IMR-90 (cell line): ENCODE measurements at regions not wholly inside any gene's neighbourhood (a gene's known extent, or its start where the extent isn't known, plus 50 kb on each side); places are given as distances from the start of the nearest gene placed in this dataset.

Experiments
- ATAC-seq: fragments of 200-7000 bp; cut with Tn5 transposase; 2 replicates; pipeline ENCODE4 v1.9.1; 2020; ENCODE audit warnings: low read depth, mild to moderate bottlenecking, moderate library complexity
- BruUV-seq: library from RNA; stranded (reverse); fragments of 400-500 nt; replicated peaks from 2 replicates; lab custom pipeline; 2021; lab: Mats Ljungman, UMichigan
- CTCF ChIA-PET: fragments of 300-600 bp; formaldehyde crosslinking; extraction: SDS; loops from one replicate; lab custom pipeline; 2021; ENCODE audit warnings: antibody characterized with exemption; lab: Yijun Ruan, JAX
- POLR2A ChIA-PET: fragments of 300-600 bp; sonication (Branson Sonifier 250); formaldehyde crosslinking; loops from one replicate; lab custom pipeline; 2022; ENCODE audit warnings: antibody characterized with exemption; ENCODE audit not compliant: unreplicated experiment; lab: Charles Lee
- DNase-seq: peaks from one replicate; pipeline ENCODE4 v3.0.0; 2013
- H2AFZ ChIP-seq: replicated peaks from 2 replicates; pipeline ENCODE3; 2013; ENCODE audit warnings: low read length, mild to moderate bottlenecking; ENCODE audit not compliant: poor library complexity
- H2AK5ac ChIP-seq: 2 replicates; pipeline ENCODE4 v1.6.1; 2013; ENCODE audit warnings: low read depth, low read length, inconsistent platforms
- H2AK9ac ChIP-seq: replicated peaks from 2 replicates; pipeline ENCODE3; 2013; ENCODE audit warnings: mild to moderate bottlenecking, low read depth, low read length, moderate library complexity; ENCODE audit not compliant: poor library complexity
- H2BK120ac ChIP-seq: 2 replicates; pipeline ENCODE4 v1.6.1; 2013; ENCODE audit warnings: low read depth, low read length, inconsistent platforms
- H2BK15ac ChIP-seq: 3 replicates; pipeline ENCODE4 v1.6.1; 2013; ENCODE audit warnings: low read depth, low read length, inconsistent platforms
- H2BK20ac ChIP-seq: 2 replicates; pipeline ENCODE4 v1.6.1; 2013; ENCODE audit warnings: low read depth, mild to moderate bottlenecking, inconsistent platforms, low read length, moderate library complexity
- H2BK5ac ChIP-seq: 2 replicates; pipeline ENCODE4 v1.6.1; 2013; ENCODE audit warnings: mild to moderate bottlenecking, low read depth, low read length, inconsistent platforms; ENCODE audit not compliant: poor library complexity, severe bottlenecking
- H3K14ac ChIP-seq: replicated peaks from 2 replicates; pipeline ENCODE4 v1.6.1; 2013; ENCODE audit warnings: low read depth, low read length, inconsistent platforms
- H3K18ac ChIP-seq: 2 replicates; pipeline ENCODE4 v1.6.1; 2013; ENCODE audit warnings: low read depth, low read length, control low read depth
- H3K23ac ChIP-seq: 2 replicates; pipeline ENCODE4 v1.6.1; 2013; ENCODE audit warnings: low read depth, low read length, inconsistent platforms
- H3K27ac ChIP-seq: 2 replicates; pipeline ENCODE4 v1.5.1; 2013; ENCODE audit warnings: mild to moderate bottlenecking, control low read depth, low read length; ENCODE audit not compliant: insufficient read depth
- H3K27me3 ChIP-seq: 2 replicates; pipeline ENCODE4 v1.6.1; 2013; ENCODE audit warnings: low read length; ENCODE audit not compliant: control insufficient read depth, insufficient read depth
- H3K36me3 ChIP-seq: 2 replicates; pipeline ENCODE4 v1.6.1; 2013; ENCODE audit warnings: low read length, mixed read lengths; ENCODE audit not compliant: control insufficient read depth, insufficient read depth
- H3K4ac ChIP-seq: 2 replicates; pipeline ENCODE4 v1.6.1; 2013; ENCODE audit warnings: low read depth, low read length, inconsistent platforms
- H3K4me1 ChIP-seq: 2 replicates; pipeline ENCODE4 v1.6.1; 2013; ENCODE audit warnings: low read length, mixed read lengths; ENCODE audit not compliant: control insufficient read depth, insufficient read depth
- H3K4me2 ChIP-seq: 2 replicates; pipeline ENCODE4 v1.6.1; 2013; ENCODE audit warnings: low read depth, mild to moderate bottlenecking, control low read depth, low read length, moderate library complexity
- H3K4me3 ChIP-seq: 2 replicates; pipeline ENCODE4 v1.5.1; 2013; ENCODE audit warnings: low read depth, mild to moderate bottlenecking, control low read depth, low read length, moderate library complexity; ENCODE audit not compliant: insufficient read depth
- H3K56ac ChIP-seq: 2 replicates; pipeline ENCODE4 v1.6.1; 2013; ENCODE audit warnings: low read length, inconsistent platforms; ENCODE audit not compliant: insufficient read depth; ENCODE audit errors: extremely low read depth
- H3K79me1 ChIP-seq, 2 experiments: 2 replicates each; pipeline ENCODE4 v1.6.1; 2013; ENCODE audit warnings: low read length in 2 of 2, inconsistent platforms in 1 of 2, low read depth in 1 of 2
- H3K9ac ChIP-seq: 2 replicates; pipeline ENCODE4 v1.6.1; 2013; ENCODE audit warnings: low read depth, low read length, control low read depth
- H3K9me1 ChIP-seq: 2 replicates; pipeline ENCODE4 v1.6.1; 2013; ENCODE audit warnings: low read length, inconsistent platforms; ENCODE audit not compliant: insufficient read depth
- H3K9me3 ChIP-seq: 2 replicates; pipeline ENCODE4 v1.6.1; 2013; ENCODE audit warnings: low read length; ENCODE audit not compliant: control insufficient read depth, insufficient read depth
- H4K20me1 ChIP-seq: 2 replicates; pipeline ENCODE4 v1.6.1; 2013; ENCODE audit warnings: low read length, inconsistent platforms; ENCODE audit not compliant: insufficient read depth
- H4K5ac ChIP-seq: 2 replicates; pipeline ENCODE4 v1.6.1; 2013; ENCODE audit warnings: mild to moderate bottlenecking, low read depth, low read length, control low read depth
- H4K8ac ChIP-seq, 2 experiments: 2 replicates each; pipeline ENCODE4 v1.6.1; 2013; ENCODE audit warnings: low read depth in 2 of 2, low read length in 2 of 2, control low read depth in 1 of 2, inconsistent platforms in 1 of 2
- H4K91ac ChIP-seq: 2 replicates; pipeline ENCODE4 v1.6.1; 2013; ENCODE audit warnings: low read depth, low read length, inconsistent platforms; ENCODE audit not compliant: insufficient read depth
- CHD1 ChIP-seq: IDR thresholded peaks from 2 replicates; pipeline ENCODE4 v1.6.1; 2012; ENCODE audit warnings: low read depth, low read length, improper control_type of control experiment
- FOS ChIP-seq: fragments of 150-350 bp; IDR thresholded peaks from 2 replicates; pipeline ENCODE4 v1.6.1; 2016; ENCODE audit warnings: low read depth, low read length
- MXI1 ChIP-seq: IDR thresholded peaks from 2 replicates; pipeline ENCODE4 v1.6.1; 2012; ENCODE audit warnings: low read depth, mild to moderate bottlenecking, low read length, moderate library complexity, borderline replicate concordance
- RFX5 ChIP-seq: IDR thresholded peaks from 2 replicates; pipeline ENCODE4 v1.8.0; 2012; ENCODE audit warnings: low read depth, mild to moderate bottlenecking, low read length, moderate library complexity
- SMC3 ChIP-seq: fragments of 150-350 bp; IDR thresholded peaks from 2 replicates; pipeline ENCODE4 v1.6.1; 2016; ENCODE audit warnings: low read depth, mild to moderate bottlenecking, antibody characterized with exemption, low read length, moderate library complexity
- WGBS, 2 experiments: methylation state at CpG; one replicate each; pipeline versions ENCODE4 v1.1.5 to v1.1.7; 2013; ENCODE audit warnings: missing lambda C conversion rate in 2 of 2; ENCODE audit not compliant: insufficient read length in 1 of 2; ENCODE audit errors: extremely low coverage in 2 of 2; 5-methylcytosine and 5-hydroxymethylcytosine counted together
- dilution Hi-C: fragments of 300-500 bp; cut with HindIII; formaldehyde crosslinking; loops from one replicate; pipeline ENCODE4 v1.14.3; 2018; ENCODE audit warnings: low sequenced_read_pairs; ENCODE audit not compliant: unreplicated experiment
- in situ Hi-C: fragments of 300-500 bp; cut with MboI; formaldehyde crosslinking; loops from 3 replicates; pipeline ENCODE4 v1.14.3; 2019; ENCODE audit warnings: low sequenced_read_pairs, inconsistent platforms, mixed read lengths
- intact Hi-C: fragments of 100-400 bp; cut with micrococcal nuclease; formaldehyde crosslinking; loops from 2 replicates; pipeline ENCODE4 v1.10.0; 2022
- TF ChIP-seq, protein P1 (sequence below): fragments of 150-350 bp; IDR thresholded peaks from 2 replicates; pipeline ENCODE4 v1.6.1; 2017; ENCODE audit warnings: mild to moderate bottlenecking, antibody characterized with exemption, low read length, low read depth
- TF ChIP-seq, protein P2 (sequence below): conservative IDR thresholded peaks from 2 replicates; pipeline ENCODE4 v1.5.1; 2012; ENCODE audit warnings: mild to moderate bottlenecking, low read depth, low read length, improper control_type of control experiment
- TF ChIP-seq, protein P3 (sequence below): fragments of 150-350 bp; IDR thresholded peaks from 2 replicates; pipeline ENCODE4 v1.6.1; 2016; ENCODE audit warnings: low read depth, mild to moderate bottlenecking, low read length, moderate library complexity, borderline replicate concordance

DNA sequence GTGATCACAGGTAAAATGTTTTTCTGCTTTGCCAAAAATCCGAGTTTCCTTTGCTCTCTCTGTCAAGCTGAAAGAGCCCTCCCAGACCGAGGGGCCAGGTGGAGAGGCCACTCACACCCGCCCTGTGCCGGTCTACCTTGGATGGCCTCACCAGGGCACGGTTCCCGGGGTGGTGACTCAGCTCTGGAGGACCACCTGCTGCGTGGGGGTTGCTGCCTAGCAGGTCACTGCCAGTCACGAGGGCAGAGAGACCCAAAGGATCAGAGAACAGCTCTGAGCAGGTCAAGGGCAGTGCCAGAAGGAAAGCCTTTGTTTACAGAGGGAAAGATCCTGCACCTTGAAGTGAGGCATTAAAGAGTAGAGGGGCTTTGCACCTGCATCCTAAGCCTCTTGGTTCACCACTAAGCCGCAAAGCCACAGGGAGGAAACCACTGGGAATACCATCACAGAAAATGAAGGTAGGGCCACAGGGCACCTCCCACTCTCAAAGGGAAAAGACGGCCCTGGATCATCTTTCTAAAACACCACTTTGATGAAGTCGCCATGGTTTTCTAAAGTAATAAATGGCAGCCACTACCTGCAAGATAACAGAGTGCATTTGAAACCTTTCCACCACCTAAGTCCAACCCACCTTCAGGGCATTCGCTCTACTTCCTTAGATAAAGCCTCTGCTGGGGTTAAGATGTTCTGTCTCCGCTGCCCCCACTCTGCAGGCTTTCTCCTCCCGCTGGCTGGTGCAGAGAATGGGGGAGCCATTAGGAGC lies 160.3 kb upstream of the KLF14 start (continued):
- peak; percentile 67 for TF ChIP-seq FOS
- no peak for TF ChIP-seq CHD1

DNA sequence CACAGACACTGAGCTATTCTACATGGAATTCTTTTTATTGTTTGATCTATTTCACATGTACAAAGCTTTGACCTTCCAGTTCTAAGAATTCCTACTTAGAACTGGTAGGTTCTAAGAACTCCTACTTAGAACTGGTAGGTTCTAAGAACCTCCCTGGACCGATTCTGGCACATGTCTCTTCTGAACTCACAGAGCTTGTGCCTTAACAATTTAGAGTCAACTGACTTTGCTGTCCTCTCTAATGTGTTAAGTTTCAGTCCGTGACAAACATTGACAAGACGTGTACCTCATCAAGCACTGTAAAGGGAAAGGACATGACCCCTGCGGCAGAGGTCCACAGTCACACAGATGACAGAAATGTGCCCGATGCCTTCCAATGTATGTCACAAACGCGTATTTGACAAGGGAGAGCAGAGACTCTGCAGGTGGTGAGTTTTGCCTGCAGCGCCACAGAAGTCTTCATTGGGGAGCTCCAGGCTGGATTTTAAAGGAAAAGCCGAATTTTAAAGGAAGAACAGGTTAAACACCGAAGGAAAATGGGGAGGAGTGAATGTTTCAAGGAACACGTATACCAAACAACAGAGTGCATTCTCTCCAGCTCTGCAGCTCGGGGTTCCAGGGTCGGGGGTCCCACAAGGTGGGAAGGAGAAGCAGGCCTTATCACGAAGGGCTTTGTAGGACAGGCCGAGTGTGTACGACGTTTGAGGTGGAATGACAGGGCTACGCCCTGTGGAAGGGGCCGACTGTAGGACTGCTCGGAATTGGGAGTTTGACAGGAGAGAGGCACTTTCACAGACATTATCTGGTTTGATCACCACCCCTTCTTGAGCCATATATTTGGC lies 161.1 kb upstream of the KLF14 start:
- H3K4me2 ChIP-seq: peak overlapping the region; percentile 16
- H3K9me1 ChIP-seq: peaks cover 7% of the 10 kb centered on the region; the same call in 1 of the 2 replicates
- H3K79me1 ChIP-seq: peaks cover 4 to 32% of the 10 kb centered on the region in 2 experiments; a peak in 3 of 4 replicates
- peak overlapping the region; percentile 85 for H2BK5ac ChIP-seq
- BruUV-seq: no TSS peak
- ATAC-seq (no peak), DNase-seq (no peak)
- 45% methylated on average over 7 of the region's 20 CpGs; no CpG with 5 or more reads in 1 of the 2 experiments for WGBS, 2 experiments
- in situ Hi-C loops: no loop called here
- POLR2A ChIA-PET: no interaction called here
- peak overlapping the region; percentile 14; the same call in 1 of the 2 replicates for H4K5ac ChIP-seq
- H3K27me3 ChIP-seq: no peaks in the 10 kb centered on the region
- no peaks in the 10 kb centered on the region for H3K9me3 ChIP-seq
- peak overlapping the region; percentile 76 for H3K27ac ChIP-seq
- H3K18ac ChIP-seq: peak overlapping the region; percentile 16; the same call in 1 of the 2 replicates
- peak overlapping the region; percentile 8 for H3K9ac ChIP-seq
- H2AFZ ChIP-seq: no peak overlapping the region
- CTCF ChIA-PET: interaction anchor here (1.7 to 2.1 kb wide), 2 partner anchors 11 to 83 kb away, joined by 5 to 6 read pairs; no protein-coding TSS in a partner anchor
- no peak overlapping the region for H3K56ac ChIP-seq
- dilution Hi-C loops: no loop called here
- H2AK9ac ChIP-seq: peak overlapping the region; percentile 17
- H4K91ac ChIP-seq: peak overlapping the region; percentile 81
- H3K14ac ChIP-seq: peak overlapping the region; percentile 90
- peaks cover 61% of the 10 kb centered on the region for H3K36me3 ChIP-seq
- H2BK15ac ChIP-seq: peak overlapping the region; percentile 42; the same call in 1 of the 3 replicates
- peak overlapping the region; percentile 39 for H2BK120ac ChIP-seq
- peaks cover 50% of the 10 kb centered on the region for H3K4me1 ChIP-seq
- peak overlapping the region; percentile 76 for H2AK5ac ChIP-seq
- peak overlapping the region; percentile 32 to 72; a peak in 3 of 4 replicates for H4K8ac ChIP-seq
- H3K4me3 ChIP-seq: no peak overlapping the region
- peaks cover 95% of the 10 kb centered on the region for H4K20me1 ChIP-seq
- peak overlapping the region; percentile 78 for H3K4ac ChIP-seq
- intact Hi-C loops: no loop called here
- H3K23ac ChIP-seq: peak overlapping the region; percentile 75
- H2BK20ac ChIP-seq: no peak overlapping the region; the same call in 1 of the 2 replicates
- no peak for TF ChIP-seq SMC3
- TF ChIP-seq, protein P1, sequence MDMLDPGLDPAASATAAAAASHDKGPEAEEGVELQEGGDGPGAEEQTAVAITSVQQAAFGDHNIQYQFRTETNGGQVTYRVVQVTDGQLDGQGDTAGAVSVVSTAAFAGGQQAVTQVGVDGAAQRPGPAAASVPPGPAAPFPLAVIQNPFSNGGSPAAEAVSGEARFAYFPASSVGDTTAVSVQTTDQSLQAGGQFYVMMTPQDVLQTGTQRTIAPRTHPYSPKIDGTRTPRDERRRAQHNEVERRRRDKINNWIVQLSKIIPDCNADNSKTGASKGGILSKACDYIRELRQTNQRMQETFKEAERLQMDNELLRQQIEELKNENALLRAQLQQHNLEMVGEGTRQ: no peak
- TF ChIP-seq, protein P2, sequence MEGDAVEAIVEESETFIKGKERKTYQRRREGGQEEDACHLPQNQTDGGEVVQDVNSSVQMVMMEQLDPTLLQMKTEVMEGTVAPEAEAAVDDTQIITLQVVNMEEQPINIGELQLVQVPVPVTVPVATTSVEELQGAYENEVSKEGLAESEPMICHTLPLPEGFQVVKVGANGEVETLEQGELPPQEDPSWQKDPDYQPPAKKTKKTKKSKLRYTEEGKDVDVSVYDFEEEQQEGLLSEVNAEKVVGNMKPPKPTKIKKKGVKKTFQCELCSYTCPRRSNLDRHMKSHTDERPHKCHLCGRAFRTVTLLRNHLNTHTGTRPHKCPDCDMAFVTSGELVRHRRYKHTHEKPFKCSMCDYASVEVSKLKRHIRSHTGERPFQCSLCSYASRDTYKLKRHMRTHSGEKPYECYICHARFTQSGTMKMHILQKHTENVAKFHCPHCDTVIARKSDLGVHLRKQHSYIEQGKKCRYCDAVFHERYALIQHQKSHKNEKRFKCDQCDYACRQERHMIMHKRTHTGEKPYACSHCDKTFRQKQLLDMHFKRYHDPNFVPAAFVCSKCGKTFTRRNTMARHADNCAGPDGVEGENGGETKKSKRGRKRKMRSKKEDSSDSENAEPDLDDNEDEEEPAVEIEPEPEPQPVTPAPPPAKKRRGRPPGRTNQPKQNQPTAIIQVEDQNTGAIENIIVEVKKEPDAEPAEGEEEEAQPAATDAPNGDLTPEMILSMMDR: no peak
- TF ChIP-seq CHD1: no peak
- no peak for TF ChIP-seq MXI1
- TF ChIP-seq, protein P3, sequence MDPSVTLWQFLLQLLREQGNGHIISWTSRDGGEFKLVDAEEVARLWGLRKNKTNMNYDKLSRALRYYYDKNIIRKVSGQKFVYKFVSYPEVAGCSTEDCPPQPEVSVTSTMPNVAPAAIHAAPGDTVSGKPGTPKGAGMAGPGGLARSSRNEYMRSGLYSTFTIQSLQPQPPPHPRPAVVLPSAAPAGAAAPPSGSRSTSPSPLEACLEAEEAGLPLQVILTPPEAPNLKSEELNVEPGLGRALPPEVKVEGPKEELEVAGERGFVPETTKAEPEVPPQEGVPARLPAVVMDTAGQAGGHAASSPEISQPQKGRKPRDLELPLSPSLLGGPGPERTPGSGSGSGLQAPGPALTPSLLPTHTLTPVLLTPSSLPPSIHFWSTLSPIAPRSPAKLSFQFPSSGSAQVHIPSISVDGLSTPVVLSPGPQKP: no peak
- no peak for TF ChIP-seq RFX5
- no peak for TF ChIP-seq FOS
